Stromal cell of bone marrow (primary cell): ENCODE measurements at regions not wholly inside any gene's neighbourhood (a gene's known extent, or its start where the extent isn't known, plus 50 kb on each side); places are given as distances from the start of the nearest gene placed in this dataset.

Experiments
- DNase-seq: peaks from one replicate; pipeline ENCODE4 v3.0.0-alpha.2; 2012; ENCODE audit warnings: low read depth

GRCh38 chr15:53462651-53463050 is 296.8 kb downstream of the WDR72 start:
- DNase-seq, result no peak

DNA sequence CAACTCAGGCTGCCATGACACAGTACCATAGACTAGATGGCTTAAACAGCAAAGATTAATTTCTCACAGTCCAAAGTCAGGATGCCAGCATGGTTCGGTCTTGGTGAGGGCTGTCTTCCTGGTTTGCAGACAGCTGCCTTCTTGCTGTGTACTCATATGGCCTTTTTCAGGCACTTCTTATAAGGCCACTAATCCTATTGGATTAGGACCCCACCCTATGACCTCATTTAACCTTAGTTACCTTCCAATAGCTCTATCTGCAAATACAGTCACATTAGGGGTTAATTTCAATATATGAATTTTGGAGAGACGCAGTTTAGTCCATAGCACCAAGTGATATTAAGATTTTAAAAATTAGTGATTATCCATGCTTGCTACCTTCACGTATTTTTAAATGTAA is 297.8 kb downstream of the WDR72 start:
- no peak for DNase-seq

GRCh38 chr15:53458736-53459135 is 300.7 kb downstream of the WDR72 start:
- DNase-seq, result no peak

DNA sequence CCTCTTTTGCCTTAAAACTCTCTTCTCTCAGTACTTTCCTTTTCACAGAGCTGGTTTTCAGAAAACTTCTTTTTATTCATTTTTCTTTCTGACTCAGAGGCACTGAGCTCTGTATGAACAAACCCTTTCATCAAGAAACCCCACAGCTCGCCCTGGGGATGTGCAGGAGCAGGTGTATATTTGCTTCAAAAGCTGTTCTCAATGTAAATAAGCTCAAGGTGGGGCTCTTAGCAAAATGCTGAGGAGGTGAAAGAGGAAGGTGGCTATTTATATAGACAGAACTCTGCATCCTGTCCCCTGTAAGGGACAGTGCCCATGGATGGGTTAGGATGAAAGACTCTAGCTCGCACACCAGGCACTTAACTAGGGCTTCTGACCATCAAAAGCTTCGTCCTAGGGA is 302.0 kb downstream of the WDR72 start:
- no peak for DNase-seq

DNA sequence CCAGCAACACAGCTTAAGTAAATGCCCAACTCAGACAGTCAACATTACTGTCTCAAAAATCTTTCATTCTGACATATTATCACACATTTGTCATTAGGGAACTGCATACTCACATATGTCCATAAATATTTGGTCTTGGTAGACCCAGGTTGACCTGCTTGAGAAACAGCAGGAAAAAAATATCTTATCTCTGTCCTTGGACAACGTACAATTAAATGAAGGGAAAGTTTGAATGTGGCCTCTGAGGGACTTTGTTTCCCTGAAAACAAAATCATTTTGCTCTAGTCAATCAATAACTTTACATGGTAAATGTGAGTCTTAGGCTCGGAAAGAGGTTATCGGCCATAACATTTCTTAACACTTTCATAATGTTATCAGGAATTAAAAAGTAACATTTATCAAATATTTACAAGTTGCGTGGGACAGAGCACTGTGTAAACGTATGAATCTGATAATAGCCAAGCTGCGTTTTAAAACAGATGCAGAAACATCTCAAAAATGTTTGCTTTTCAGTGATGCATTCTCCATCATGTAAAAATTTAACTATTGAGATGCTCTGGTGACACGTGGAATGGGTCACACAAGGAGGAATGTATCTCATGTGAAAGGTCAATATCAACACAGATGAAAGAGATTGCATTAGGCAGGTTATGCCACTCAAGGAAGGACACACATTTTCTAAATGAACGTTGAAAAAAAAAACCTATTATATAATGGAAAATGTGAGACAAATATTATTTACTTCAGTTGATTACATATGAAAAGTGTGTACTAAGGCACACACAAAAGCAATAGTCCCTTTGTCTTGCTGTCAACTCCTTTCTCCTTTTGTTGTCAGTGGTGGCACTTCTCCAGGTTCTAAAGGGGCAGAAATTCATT is 304.4 kb downstream of the WDR72 start:
- no peak for DNase-seq

GRCh38 chr15:53454535-53454842 is 305.0 kb downstream of the WDR72 start:
- DNase-seq, result no peak

GRCh38 chr15:53453253-53454105 is 306.0 kb downstream of the WDR72 start:
- DNase-seq, result no peak

- no peak for DNase-seq
These were observed 311.0 kb downstream of the WDR72 start for GRCh38 chr15:53448232-53449015.

DNA sequence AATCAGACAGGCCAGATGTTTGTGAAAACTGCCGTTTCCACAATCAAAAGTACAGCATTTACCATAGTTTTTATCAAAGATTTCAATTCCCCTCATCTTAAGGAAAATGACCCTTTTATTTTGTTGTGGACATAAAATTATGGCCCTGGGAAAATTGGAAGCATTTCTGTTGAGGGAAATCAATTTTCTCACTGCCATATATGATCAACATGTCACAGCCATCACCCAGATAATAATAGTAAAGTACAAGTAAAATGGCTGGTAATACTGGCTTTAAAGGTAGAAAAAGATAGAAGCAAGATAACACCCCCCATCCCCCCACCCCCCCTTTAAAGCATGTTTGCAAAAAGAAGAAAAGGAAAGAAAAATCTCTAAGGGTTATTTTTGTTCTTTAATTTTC is 311.7 kb downstream of the WDR72 start:
- no peak for DNase-seq

GRCh38 chr15:53447053-53447574 is 312.3 kb downstream of the WDR72 start:
- DNase-seq, result no peak

DNA sequence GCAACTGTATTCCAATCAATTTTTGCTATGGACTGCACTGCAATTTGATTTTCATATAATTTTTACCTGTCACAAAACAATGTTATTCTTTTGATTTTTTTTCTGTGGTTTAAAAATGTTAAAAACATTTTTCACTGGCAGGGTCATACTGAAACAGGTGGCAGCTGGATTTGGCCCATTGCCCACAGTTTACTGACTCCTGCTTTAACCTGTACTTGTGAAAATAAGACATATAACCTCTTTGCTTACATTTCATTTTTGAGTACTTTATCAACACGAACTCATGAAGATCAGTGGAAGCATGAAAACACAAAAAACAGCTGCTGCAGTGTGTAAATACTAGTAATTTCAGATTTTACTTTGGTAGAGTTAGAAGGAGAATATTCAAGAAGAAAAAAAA is 313.1 kb downstream of the WDR72 start:
- DNase-seq, result no peak

GRCh38 chr15:53445531-53445930 is 313.9 kb downstream of the WDR72 start:
- DNase-seq, result no peak

GRCh38 chr15:53437985-53438841 is 321.2 kb downstream of the WDR72 start:
- no peak for DNase-seq

DNA sequence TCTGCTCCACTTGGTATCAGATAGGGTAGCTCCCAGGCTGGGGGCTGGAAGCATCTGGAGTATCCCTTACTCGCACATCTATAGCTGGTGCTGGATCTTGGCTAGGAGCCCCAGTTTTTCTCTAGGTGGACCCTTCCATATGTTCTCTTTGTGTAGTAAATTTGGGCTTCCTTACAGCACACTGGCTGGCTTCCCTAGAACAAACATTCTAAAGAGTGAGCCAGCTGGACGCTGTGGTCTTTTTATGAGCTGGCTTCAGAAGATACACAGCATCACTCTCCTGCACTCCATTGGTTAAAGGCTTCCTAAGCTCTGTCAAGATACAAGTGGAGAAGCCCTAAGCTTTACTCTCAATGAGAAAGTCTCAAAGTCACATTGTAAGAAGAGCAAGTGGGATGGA is 322.1 kb downstream of the WDR72 start:
- no peak for DNase-seq

DNA sequence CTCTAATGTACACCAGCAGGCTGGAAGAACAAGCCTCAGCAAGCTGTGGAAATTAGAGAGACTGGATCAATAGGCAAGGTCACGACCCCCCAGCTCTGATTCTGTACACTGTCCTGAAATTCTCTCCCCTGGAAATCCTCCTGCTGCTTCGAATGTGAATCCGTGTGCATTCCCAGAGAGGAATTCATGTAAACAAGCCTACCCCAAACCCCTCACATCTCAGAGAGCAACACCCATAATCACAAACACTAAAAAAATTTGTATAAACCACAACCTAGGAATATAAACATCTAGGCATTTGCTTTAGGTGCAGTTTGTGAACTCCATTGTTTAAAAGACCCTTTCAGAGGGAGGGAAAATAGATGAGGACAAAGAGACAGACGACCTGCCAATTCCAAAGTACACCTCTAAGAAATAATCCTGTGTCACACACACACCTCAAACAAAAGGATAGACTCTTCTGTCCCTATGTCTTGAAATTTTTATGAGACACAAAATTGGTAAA is 325.2 kb downstream of the WDR72 start:
- DNase-seq, result no peak

GRCh38 chr15:53416219-53416940 is 343.1 kb downstream of the WDR72 start:
- DNase-seq, result no peak

- DNase-seq, result no peak
These were observed 345.3 kb downstream of the WDR72 start for GRCh38 chr15:53414167-53414566.

GRCh38 chr15:53412542-53412941 is 346.9 kb downstream of the WDR72 start:
- DNase-seq, result no peak

DNA sequence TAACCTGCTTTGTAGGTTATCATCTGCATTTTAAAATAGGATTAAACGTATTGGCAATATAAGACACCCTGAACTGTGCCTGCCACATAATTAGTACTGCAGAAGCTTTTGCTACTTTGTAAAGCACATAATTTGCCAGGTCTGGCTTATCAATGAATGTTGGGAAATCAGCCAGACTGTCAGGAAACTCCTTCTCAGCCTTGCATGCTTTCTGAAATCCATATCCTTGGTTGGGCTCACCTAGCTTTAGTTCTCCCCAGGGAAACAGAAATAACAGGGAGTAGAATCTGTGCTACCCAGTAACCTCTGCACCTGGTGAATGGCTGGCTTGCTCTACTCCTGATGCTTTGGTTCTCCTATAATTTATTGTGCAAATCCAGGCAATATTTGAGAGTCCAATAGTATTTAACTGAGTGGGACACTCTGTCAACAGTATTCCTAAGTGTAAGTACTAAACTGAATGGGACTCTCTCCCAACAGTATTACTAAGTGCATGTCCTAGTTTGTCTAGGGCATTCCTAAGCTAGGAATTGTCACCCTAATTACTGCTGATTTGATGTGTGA is 354.5 kb downstream of the WDR72 start:
- DNase-seq, result no peak

GRCh38 chr15:53401503-53401902 is 358.0 kb downstream of the WDR72 start:
- no peak for DNase-seq
